Calu3 (cell line): ENCODE measurements at regions not wholly inside any gene's neighbourhood (a gene's known extent, or its start where the extent isn't known, plus 50 kb on each side); places are given as distances from the start of the nearest gene placed in this dataset.

ENCODE experiments used
- BruUV-seq: library from RNA; stranded (reverse); fragments of 400-500 nt; replicated peaks from 2 replicates; lab custom pipeline; 2021; lab: Mats Ljungman, UMichigan
- CTCF ChIA-PET: fragments of 300-600 bp; sonication (Branson Sonifier 250); formaldehyde crosslinking; loops from one replicate; lab custom pipeline; 2022; ENCODE audit warnings: antibody characterized with exemption; lab: Charles Lee
- DNase-seq: peaks from one replicate; pipeline ENCODE4 v3.0.0; 2022
- H3K27ac Mint-ChIP-seq: one replicate; pipeline ENCODE4 v1.8.0; 2022; ENCODE audit warnings: mixed read lengths; ENCODE audit not compliant: unreplicated experiment
- H3K27me3 Mint-ChIP-seq: one replicate; pipeline ENCODE4 v1.8.0; 2022; ENCODE audit warnings: mixed read lengths; ENCODE audit not compliant: unreplicated experiment
- H3K36me3 Mint-ChIP-seq: one replicate; pipeline ENCODE4 v1.8.0; 2022; ENCODE audit warnings: mild to moderate bottlenecking, moderate library complexity, mixed read lengths; ENCODE audit not compliant: insufficient read depth, unreplicated experiment
- H3K4me1 Mint-ChIP-seq: one replicate; pipeline ENCODE4 v1.8.0; 2022; ENCODE audit warnings: mild to moderate bottlenecking, low read depth, mixed read lengths; ENCODE audit not compliant: unreplicated experiment
- H3K4me3 Mint-ChIP-seq: one replicate; pipeline ENCODE4 v1.8.0; 2022; ENCODE audit warnings: mild to moderate bottlenecking, low read depth, moderate library complexity, mixed read lengths; ENCODE audit not compliant: unreplicated experiment
- H3K9me3 Mint-ChIP-seq: one replicate; pipeline ENCODE4 v1.8.0; 2022; ENCODE audit warnings: low read depth, mixed read lengths; ENCODE audit not compliant: unreplicated experiment
- CTCF ChIP-seq: fragments of 200-600 bp; IDR thresholded peaks from one replicate; pipeline ENCODE4 v1.8.0; 2022; ENCODE audit warnings: antibody characterized with exemption; ENCODE audit not compliant: unreplicated experiment
- intact Hi-C: fragments of 100-400 bp; cut with micrococcal nuclease; formaldehyde crosslinking; loops from one replicate; pipeline ENCODE4 v1.10.0; 2022; ENCODE audit not compliant: unreplicated experiment

- intact Hi-C loops, result no loop called here
- Mint-ChIP-seq H3K27me3 (no peaks in the 10 kb centered on the region), H3K9me3 (peaks cover 18% of the 10 kb centered on the region), H3K27ac (no peak overlapping the region), H3K4me3 (no peak overlapping the region), H3K4me1 (no peaks in the 10 kb centered on the region), H3K36me3 (no peaks in the 10 kb centered on the region)
- no peak for TF ChIP-seq CTCF
- CTCF ChIA-PET, result interaction anchor here (1.2 kb wide), 1 partner anchor 16 kb away, joined by 3 read pairs; no protein-coding TSS in a partner anchor
- BruUV-seq, result no TSS peak
- no peak for DNase-seq
These were observed 75.8 kb upstream of the CDH12 start for GRCh38 chr5:22928821-22929482.

- H3K27me3 Mint-ChIP-seq, result no peaks in the 10 kb centered on the region
- no peak overlapping the region for H3K4me3 Mint-ChIP-seq
- no peak for DNase-seq
- H3K4me1 Mint-ChIP-seq, result no peaks in the 10 kb centered on the region
- CTCF ChIA-PET, result no interaction called here
- no peak for TF ChIP-seq CTCF
- no peak overlapping the region for H3K27ac Mint-ChIP-seq
- intact Hi-C loops, result no loop called here
- H3K9me3 Mint-ChIP-seq, result peaks cover 12% of the 10 kb centered on the region
- no peaks in the 10 kb centered on the region for H3K36me3 Mint-ChIP-seq
- no TSS peak for BruUV-seq
These were observed 73.4 kb upstream of the CDH12 start for GRCh38 chr5:22926574-22926973.

- intact Hi-C loops, result no loop called here
- Mint-ChIP-seq H3K9me3 (peaks cover 13% of the 10 kb centered on the region), H3K4me3 (no peak overlapping the region), H3K36me3 (no peaks in the 10 kb centered on the region), H3K27me3 (no peaks in the 10 kb centered on the region), H3K4me1 (no peaks in the 10 kb centered on the region), H3K27ac (no peak overlapping the region)
- BruUV-seq, result no TSS peak
- TF ChIP-seq CTCF, result no peak
- no peak for DNase-seq
- CTCF ChIA-PET, result no interaction called here
These were observed 65.4 kb upstream of the CDH12 start for GRCh38 chr5:22918511-22918910.

GRCh38 chr5:22916393-22916792, 63.2 kb upstream of the CDH12 start:
- no peak for TF ChIP-seq CTCF

More at GRCh38 chr5:22916393-22916792, 63.2 kb upstream of the CDH12 start:
- BruUV-seq, result no TSS peak
- intact Hi-C loops, result no loop called here
- Mint-ChIP-seq H3K9me3 (peaks cover 9% of the 10 kb centered on the region), H3K4me1 (no peaks in the 10 kb centered on the region), H3K4me3 (no peak overlapping the region), H3K27ac (no peak overlapping the region), H3K36me3 (no peaks in the 10 kb centered on the region), H3K27me3 (no peaks in the 10 kb centered on the region)
- DNase-seq, result no peak
- CTCF ChIA-PET, result no interaction called here
